Neural cell (in vitro differentiated cells): ENCODE measurements at regions not wholly inside any gene's neighbourhood (a gene's known extent, or its start where the extent isn't known, plus 50 kb on each side); places are given as distances from the start of the nearest gene placed in this dataset.

ENCODE experiments used
- H2AFZ ChIP-seq: fragments of 200-600, 300-800 bp; sonication (generic), shearing (Covaris generic); 2 replicates; pipeline ENCODE4 v1.6.0; 2014; ENCODE audit warnings: low read depth, mild to moderate bottlenecking, antibody characterized with exemption, low read length, moderate library complexity
- H3F3A ChIP-seq: fragments of 200-600 bp; shearing (Covaris generic); 2 replicates; pipeline ENCODE4 v1.6.1; 2016; ENCODE audit warnings: mild to moderate bottlenecking, moderate library complexity, mixed read lengths, antibody characterized with exemption, low read length; ENCODE audit not compliant: insufficient read depth, poor library complexity, severe bottlenecking
- H3K27ac ChIP-seq: fragments of 200-600, 300-800 bp; sonication (generic), shearing (Covaris generic); 2 replicates; pipeline ENCODE4 v1.5.1; 2014; ENCODE audit warnings: mild to moderate bottlenecking, low read length, moderate library complexity
- H3K27me3 ChIP-seq: fragments of 300-800, 200-600 bp; sonication (generic), shearing (Covaris generic); 2 replicates; pipeline ENCODE4 v1.6.0; 2014; ENCODE audit warnings: mild to moderate bottlenecking, low read depth, low read length, moderate library complexity; ENCODE audit not compliant: insufficient read depth
- H3K36me3 ChIP-seq: fragments of 300-800, 200-600 bp; sonication (generic), shearing (Covaris generic); 2 replicates; pipeline ENCODE4 v1.5.1; 2014; ENCODE audit warnings: mild to moderate bottlenecking, antibody characterized with exemption, low read length, moderate library complexity; ENCODE audit not compliant: insufficient read depth
- H3K4me2 ChIP-seq: fragments of 300-800, 200-600 bp; sonication (generic), shearing (Covaris generic); 2 replicates; pipeline ENCODE4 v1.6.0; 2014; ENCODE audit warnings: mild to moderate bottlenecking, low read length
- H3K4me3 ChIP-seq: fragments of 300-800, 200-600 bp; sonication (generic), shearing (Covaris generic); 2 replicates; pipeline ENCODE4 v1.5.1; 2014; ENCODE audit warnings: mild to moderate bottlenecking, low read length, moderate library complexity
- H3K79me2 ChIP-seq: fragments of 200-600 bp; shearing (Covaris generic); replicated peaks from 2 replicates; pipeline ENCODE4 v1.6.0; 2014; ENCODE audit warnings: mild to moderate bottlenecking, low read length, moderate library complexity; ENCODE audit not compliant: insufficient read depth
- H3K9ac ChIP-seq: fragments of 300-800, 200-600 bp; sonication (generic), shearing (Covaris generic); 2 replicates; pipeline ENCODE4 v1.6.1; 2016; ENCODE audit warnings: mild to moderate bottlenecking, low read length, mixed read lengths
- H3K9me2 ChIP-seq: fragments of 200-600 bp; shearing (Covaris generic); 2 replicates; pipeline ENCODE4 v1.6.1; 2016; ENCODE audit warnings: mild to moderate bottlenecking, low read length, mixed read lengths; ENCODE audit not compliant: insufficient read depth
- H3K9me3 ChIP-seq: fragments of 200-600, 300-800 bp; sonication (generic), shearing (Covaris generic); 2 replicates; pipeline ENCODE4 v1.6.1; 2016; ENCODE audit warnings: mild to moderate bottlenecking, mixed run types, low read length, moderate library complexity, mixed read lengths
- H4K20me1 ChIP-seq: fragments of 200-600 bp; shearing (Covaris generic); 2 replicates; pipeline ENCODE4 v1.6.1; 2016; ENCODE audit warnings: mild to moderate bottlenecking, mixed run types; ENCODE audit not compliant: insufficient read depth
- CTCF ChIP-seq: fragments of 450-650 bp; IDR thresholded peaks from 2 replicates; pipeline ENCODE4 v1.5.1; 2014; ENCODE audit warnings: antibody characterized with exemption, mild to moderate bottlenecking, moderate library complexity; ENCODE audit not compliant: poor library complexity, severe bottlenecking
- EP300 ChIP-seq: fragments of 450-650 bp; conservative IDR thresholded peaks from 2 replicates; pipeline ENCODE4 v1.6.1; 2014; ENCODE audit warnings: antibody characterized with exemption, mild to moderate bottlenecking, moderate library complexity; ENCODE audit not compliant: poor library complexity, severe bottlenecking
- EZH2 ChIP-seq: fragments of 200-600, 300-800 bp; shearing (Covaris generic), sonication (generic); IDR thresholded peaks from 2 replicates; pipeline ENCODE4 v1.6.1; 2014; ENCODE audit warnings: antibody characterized with exemption, low read length, borderline replicate concordance, mild to moderate bottlenecking; ENCODE audit not compliant: insufficient read depth, poor library complexity, severe bottlenecking
- MXI1 ChIP-seq: fragments of 450-650 bp; conservative IDR thresholded peaks from 2 replicates; pipeline ENCODE4 v1.6.1; 2014; ENCODE audit warnings: antibody characterized with exemption, mild to moderate bottlenecking; ENCODE audit not compliant: poor library complexity, severe bottlenecking
- POLR2AphosphoS5 ChIP-seq: IDR thresholded peaks from 2 replicates; pipeline ENCODE4 v1.6.1; 2012
- RAD21 ChIP-seq: fragments of 450-650 bp; conservative IDR thresholded peaks from 2 replicates; pipeline ENCODE4 v1.6.1; 2014; ENCODE audit warnings: antibody characterized with exemption, mild to moderate bottlenecking, moderate library complexity
- SMC3 ChIP-seq: fragments of 450-650 bp; conservative IDR thresholded peaks from 2 replicates; pipeline ENCODE4 v1.6.1; 2014; ENCODE audit warnings: antibody characterized with exemption, mild to moderate bottlenecking, moderate library complexity; ENCODE audit not compliant: poor library complexity
- TAF1 ChIP-seq: IDR thresholded peaks from 2 replicates; pipeline ENCODE4 v1.6.1; 2012; ENCODE audit warnings: low read depth
- TF ChIP-seq, protein P1 (sequence below): IDR thresholded peaks from 2 replicates; pipeline ENCODE4 v1.6.1; 2012; ENCODE audit warnings: borderline replicate concordance

DNA sequence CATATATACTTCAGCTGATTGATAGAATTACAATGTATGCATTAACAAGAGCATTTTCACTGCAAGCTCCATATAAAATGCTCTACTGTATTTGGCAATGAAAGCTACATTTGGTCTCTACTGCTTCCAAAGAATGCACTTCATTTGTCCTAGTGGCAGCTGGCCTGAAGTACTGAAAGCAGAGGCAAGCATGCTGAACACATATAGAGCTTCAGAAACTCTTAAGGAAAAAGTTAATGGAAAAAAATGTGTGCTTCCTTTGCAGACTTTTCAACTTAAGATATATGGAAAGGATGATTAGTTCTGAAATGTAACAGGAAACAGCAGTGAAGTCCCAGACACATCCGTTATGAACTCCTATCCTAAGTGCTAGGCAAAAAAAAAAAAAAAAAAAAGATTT lies 537.1 kb upstream of the POM121L12 start:
- Histone ChIP-seq H3K9me3 (no peaks in the 10 kb centered on the region), H3K79me2 (no peaks in the 10 kb centered on the region), H4K20me1 (no peaks in the 10 kb centered on the region), H3K36me3 (no peaks in the 10 kb centered on the region), H3K4me3 (no peak overlapping the region), H3K27me3 (no peaks in the 10 kb centered on the region), H3K9ac (no peak overlapping the region), H3K27ac (no peak overlapping the region), H3F3A (no peaks in the 10 kb centered on the region), H3K9me2 (no peaks in the 10 kb centered on the region), H2AFZ (no peak overlapping the region), H3K4me2 (no peak overlapping the region)
- TF ChIP-seq EZH2 (no peak), RAD21 (no peak), SMC3 (no peak), EP300 (no peak), TAF1 (no peak), CTCF (no peak), MXI1 (no peak), POLR2AphosphoS5 (no peak)
- TF ChIP-seq, protein P1, sequence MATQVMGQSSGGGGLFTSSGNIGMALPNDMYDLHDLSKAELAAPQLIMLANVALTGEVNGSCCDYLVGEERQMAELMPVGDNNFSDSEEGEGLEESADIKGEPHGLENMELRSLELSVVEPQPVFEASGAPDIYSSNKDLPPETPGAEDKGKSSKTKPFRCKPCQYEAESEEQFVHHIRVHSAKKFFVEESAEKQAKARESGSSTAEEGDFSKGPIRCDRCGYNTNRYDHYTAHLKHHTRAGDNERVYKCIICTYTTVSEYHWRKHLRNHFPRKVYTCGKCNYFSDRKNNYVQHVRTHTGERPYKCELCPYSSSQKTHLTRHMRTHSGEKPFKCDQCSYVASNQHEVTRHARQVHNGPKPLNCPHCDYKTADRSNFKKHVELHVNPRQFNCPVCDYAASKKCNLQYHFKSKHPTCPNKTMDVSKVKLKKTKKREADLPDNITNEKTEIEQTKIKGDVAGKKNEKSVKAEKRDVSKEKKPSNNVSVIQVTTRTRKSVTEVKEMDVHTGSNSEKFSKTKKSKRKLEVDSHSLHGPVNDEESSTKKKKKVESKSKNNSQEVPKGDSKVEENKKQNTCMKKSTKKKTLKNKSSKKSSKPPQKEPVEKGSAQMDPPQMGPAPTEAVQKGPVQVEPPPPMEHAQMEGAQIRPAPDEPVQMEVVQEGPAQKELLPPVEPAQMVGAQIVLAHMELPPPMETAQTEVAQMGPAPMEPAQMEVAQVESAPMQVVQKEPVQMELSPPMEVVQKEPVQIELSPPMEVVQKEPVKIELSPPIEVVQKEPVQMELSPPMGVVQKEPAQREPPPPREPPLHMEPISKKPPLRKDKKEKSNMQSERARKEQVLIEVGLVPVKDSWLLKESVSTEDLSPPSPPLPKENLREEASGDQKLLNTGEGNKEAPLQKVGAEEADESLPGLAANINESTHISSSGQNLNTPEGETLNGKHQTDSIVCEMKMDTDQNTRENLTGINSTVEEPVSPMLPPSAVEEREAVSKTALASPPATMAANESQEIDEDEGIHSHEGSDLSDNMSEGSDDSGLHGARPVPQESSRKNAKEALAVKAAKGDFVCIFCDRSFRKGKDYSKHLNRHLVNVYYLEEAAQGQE: no peak

DNA sequence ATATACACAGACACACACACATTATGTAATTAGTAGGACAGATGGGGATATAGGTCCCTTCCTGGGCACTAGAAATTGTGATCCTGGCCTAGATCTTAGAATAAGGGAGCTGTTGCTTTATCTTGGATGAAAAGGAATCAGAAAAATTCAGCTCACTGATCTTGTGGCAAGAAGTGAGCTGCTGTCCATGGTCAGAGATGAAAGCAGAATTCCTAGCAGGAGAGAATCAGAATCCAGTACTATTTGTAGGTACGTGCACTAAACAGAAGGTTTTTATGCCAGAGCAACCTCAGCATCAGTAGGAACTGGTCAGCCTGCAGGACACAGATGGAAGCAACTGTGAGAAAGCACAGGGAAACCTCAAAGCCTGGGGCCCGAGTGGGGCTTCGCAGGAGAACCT lies 549.2 kb upstream of the POM121L12 start:
- TF ChIP-seq MXI1 (no peak), RAD21 (no peak), EP300 (no peak), CTCF (no peak), EZH2 (no peak), POLR2AphosphoS5 (no peak)
- TF ChIP-seq, protein P1: no peak

More for the DNA sequence above, 549.2 kb upstream of the POM121L12 start:
- Histone ChIP-seq H3K4me3 (no peak overlapping the region), H2AFZ (no peak overlapping the region), H3K27ac (no peak overlapping the region), H3K79me2 (no peaks in the 10 kb centered on the region), H4K20me1 (no peaks in the 10 kb centered on the region), H3K27me3 (no peaks in the 10 kb centered on the region), H3F3A (no peaks in the 10 kb centered on the region), H3K9me3 (no peaks in the 10 kb centered on the region), H3K4me2 (no peak overlapping the region), H3K9me2 (no peaks in the 10 kb centered on the region), H3K9ac (no peak overlapping the region), H3K36me3 (no peaks in the 10 kb centered on the region)
